ENCODE measurements at regions not wholly inside any gene's neighbourhood (a gene's known extent, or its start where the extent isn't known, plus 50 kb on each side); places are given as distances from the start of the nearest gene placed in this dataset.

DNA sequence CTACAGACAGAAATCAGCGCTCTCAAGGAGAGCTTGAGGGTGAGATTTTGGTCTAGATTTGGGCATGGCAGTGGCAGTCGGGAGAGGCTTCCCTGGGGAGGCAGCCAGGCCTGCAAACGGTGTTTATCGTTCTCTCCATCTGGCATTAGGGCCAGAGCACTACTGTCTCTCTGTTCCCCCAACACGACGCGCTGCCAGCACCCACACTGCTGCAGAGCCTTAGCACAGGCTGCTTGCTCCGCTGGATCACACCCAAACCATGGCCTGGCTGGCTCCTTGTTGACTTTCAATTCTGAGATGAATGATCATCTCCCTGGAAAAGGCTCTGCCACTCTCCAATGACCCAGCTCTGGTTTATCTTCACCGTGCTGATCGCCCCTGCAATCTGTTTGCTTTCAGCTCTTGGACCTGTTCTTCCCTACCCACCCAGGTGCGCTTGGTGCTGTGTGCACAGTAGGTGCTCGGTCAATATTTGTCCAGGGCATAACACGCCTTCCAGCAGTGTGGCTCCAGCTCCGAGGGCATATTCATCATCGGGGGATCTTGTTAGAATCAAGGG is 106.1 kb downstream of the TFAP2C start:
- CTCF ChIA-PET: no interaction called here
- Histone ChIP-seq H3K4me2 (ENCODE audit: control insufficient read depth, insufficient read depth) (no peak overlapping the region), H3K4me3 (no peak overlapping the region), H3K36me3 (ENCODE audit: control insufficient read depth in 2 of 2, insufficient read depth in 2 of 2, low read length in 1 of 2) (no peaks in the 10 kb centered on the region), H3K4me1 (ENCODE audit: control insufficient read depth, insufficient read depth, low read length) (no peaks in the 10 kb centered on the region; the same call in 1 of the 2 replicates), H3K9me3 (replicated peaks; ENCODE audit: control insufficient read depth, insufficient read depth, low read length) (no peaks in the 10 kb centered on the region), H3K9ac (ENCODE audit: control insufficient read depth, insufficient read depth, low read length) (no peak overlapping the region), H2AFZ (ENCODE audit: control insufficient read depth, low read depth, low read length) (no peak overlapping the region), H3K79me2 (ENCODE audit: control insufficient read depth, insufficient read depth, low read length) (no peaks in the 10 kb centered on the region), H3K27ac (ENCODE audit: control insufficient read depth, insufficient read depth) (no peak overlapping the region), H4K20me1 (ENCODE audit: control insufficient read depth, insufficient read depth) (no peaks in the 10 kb centered on the region), H3K27me3 (replicated peaks in 1 of 2; ENCODE audit: control insufficient read depth in 2 of 2, insufficient read depth in 2 of 2, low read length in 1 of 2) (no peaks in the 10 kb centered on the region; a peak in 2 of 4 replicates)
- RAD21 ChIA-PET (ENCODE audit: unreplicated experiment): no interaction called here
- FAIRE-seq (no peak), ATAC-seq (no peak), DNase-seq (ENCODE audit: low read depth, low spot score) (no peak)
- in situ Hi-C loops (cut with MboI): no loop called here
- BruUV-seq (replicated peaks): no TSS peak
- POLR2A ChIA-PET: no interaction called here
- WGBS (ENCODE audit: insufficient coverage, insufficient replicate concordance, low lambda C conversion rate, missing lambda C conversion rate): 21% methylated on average over 15 of the region's 15 CpGs
- SMC1A ChIA-PET (ENCODE audit: uncharacterized antibody, unreplicated experiment): interaction anchor here (1.4 kb wide), 1 partner anchor 20 kb away, joined by 3 read pairs; no protein-coding TSS in a partner anchor
- no peak for TF ChIP-seq CBX5 (IDR thresholded peaks at IDR 0.05; ENCODE audit: low read depth)
- TF ChIP-seq MYC (IDR thresholded peaks at IDR 0.05; ENCODE audit: insufficient read depth, insufficient read length, insufficient replicate concordance, low read length, severe bottlenecking): no peak
- TF ChIP-seq FOXM1 (IDR thresholded peaks at IDR 0.05; ENCODE audit: low read depth, low read length): no peak
- TF ChIP-seq SMAD1 (IDR thresholded peaks at IDR 0.05; ENCODE audit: low read depth, partially characterized antibody): no peak
- TF ChIP-seq SIN3A (IDR thresholded peaks at IDR 0.05; ENCODE audit: low read depth, low read length): no peak
- intact Hi-C loops (cut with micrococcal nuclease; ENCODE audit: unreplicated experiment): no loop called here

GRCh38 chr20:56736285-56736857 is 107.3 kb downstream of the TFAP2C start:
- Histone ChIP-seq H3K4me3 (no peak overlapping the region), H3K4me2 (ENCODE audit: control insufficient read depth, insufficient read depth) (no peak overlapping the region), H2AFZ (ENCODE audit: control insufficient read depth, low read depth, low read length) (no peak overlapping the region), H3K9me3 (replicated peaks; ENCODE audit: control insufficient read depth, insufficient read depth, low read length) (no peaks in the 10 kb centered on the region), H3K79me2 (ENCODE audit: control insufficient read depth, insufficient read depth, low read length) (no peaks in the 10 kb centered on the region), H3K36me3 (ENCODE audit: control insufficient read depth in 2 of 2, insufficient read depth in 2 of 2, low read length in 1 of 2) (no peaks in the 10 kb centered on the region), H3K27ac (ENCODE audit: control insufficient read depth, insufficient read depth) (no peak overlapping the region), H3K4me1 (ENCODE audit: control insufficient read depth, insufficient read depth, low read length) (no peaks in the 10 kb centered on the region; the same call in 1 of the 2 replicates), H4K20me1 (ENCODE audit: control insufficient read depth, insufficient read depth) (no peaks in the 10 kb centered on the region), H3K9ac (ENCODE audit: control insufficient read depth, insufficient read depth, low read length) (no peak overlapping the region), H3K27me3 (replicated peaks in 1 of 2; ENCODE audit: control insufficient read depth in 2 of 2, insufficient read depth in 2 of 2, low read length in 1 of 2) (no peaks in the 10 kb centered on the region; a peak in 2 of 4 replicates)
- ATAC-seq (no peak), FAIRE-seq (no peak), DNase-seq (ENCODE audit: low read depth, low spot score) (no peak)
- intact Hi-C loops (cut with micrococcal nuclease; ENCODE audit: unreplicated experiment): no loop called here
- CTCF ChIA-PET: no interaction called here
- under 1% methylated on average over 10 of the region's 10 CpGs for WGBS (ENCODE audit: insufficient coverage, insufficient replicate concordance, low lambda C conversion rate, missing lambda C conversion rate)
- RAD21 ChIA-PET (ENCODE audit: unreplicated experiment): no interaction called here
- in situ Hi-C loops (cut with MboI): no loop called here
- TF ChIP-seq BRCA1 (IDR thresholded peaks at IDR 0.05; ENCODE audit: low read depth, low read length) (no peak), SMARCA5 (IDR thresholded peaks at IDR 0.05) (no peak), POU2F2 (IDR thresholded peaks at IDR 0.05; ENCODE audit: borderline replicate concordance, low read depth, low read length) (no peak), POLR2AphosphoS2 (IDR thresholded peaks at IDR 0.05; ENCODE audit: low read depth, low read length) (no peak), NFXL1 (IDR thresholded peaks at IDR 0.05; ENCODE audit: borderline replicate concordance) (no peak), IKZF2 (IDR thresholded peaks at IDR 0.05) (no peak), E2F8 (IDR thresholded peaks at IDR 0.05; ENCODE audit: low read depth, partially characterized antibody) (no peak), BCL11A (IDR thresholded peaks at IDR 0.05; ENCODE audit: low read depth, low read length) (no peak), PML (IDR thresholded peaks at IDR 0.05; ENCODE audit: low read length) (no peak), RELA (IDR thresholded peaks at IDR 0.05; ENCODE audit: borderline replicate concordance, partially characterized antibody) (no peak), ATF7 (IDR thresholded peaks at IDR 0.05; ENCODE audit: low read depth) (no peak)
- SMC1A ChIA-PET (ENCODE audit: uncharacterized antibody, unreplicated experiment): interaction anchor here (1.4 kb wide), 1 partner anchor 18 kb away, joined by 3 read pairs; no protein-coding TSS in a partner anchor
- BruUV-seq (replicated peaks): no TSS peak
- POLR2A ChIA-PET: no interaction called here
